Activated B cell treated with CpG ODN at 0.5 μM for 24 hours (primary cell): ENCODE measurements at regions not wholly inside any gene's neighbourhood (a gene's known extent, or its start where the extent isn't known, plus 50 kb on each side); places are given as distances from the start of the nearest gene placed in this dataset.
"Not testable (repeated sequence)": the region's sequence is repeated elsewhere in the genome, so short reads cannot be mapped to it uniquely, and the experiment has no call there.

Experiments used
- ATAC-seq: fragments of 200-7000 bp; cut with Tn5 transposase; one replicate; pipeline ENCODE4 v1.10.0; 2021; ENCODE audit warnings: low read depth, mild to moderate bottlenecking, moderate library complexity
- CTCF ChIA-PET: fragments of 350-600 bp; sonication (Branson Sonifier 250); formaldehyde crosslinking; loops from one replicate; lab custom pipeline; 2021; ENCODE audit warnings: antibody characterized with exemption; lab: Charles Lee
- POLR2A ChIA-PET: fragments of 350-600 bp; sonication (Branson Sonifier 250); formaldehyde crosslinking; loops from one replicate; lab custom pipeline; 2021; ENCODE audit warnings: antibody characterized with exemption; lab: Charles Lee
- DNase-seq: peaks from one replicate; pipeline ENCODE4 v3.0.0; 2022
- H3K27ac Mint-ChIP-seq: one replicate; pipeline ENCODE4 v1.8.0; 2020; ENCODE audit warnings: mixed read lengths
- H3K27me3 Mint-ChIP-seq: one replicate; pipeline ENCODE4 v1.8.0; 2021; ENCODE audit warnings: mixed read lengths
- H3K36me3 Mint-ChIP-seq: one replicate; pipeline ENCODE4 v1.8.0; 2021; ENCODE audit warnings: low read depth, mixed read lengths
- H3K4me1 Mint-ChIP-seq: one replicate; pipeline ENCODE4 v1.8.0; 2021; ENCODE audit warnings: mixed read lengths
- H3K4me3 Mint-ChIP-seq: one replicate; pipeline ENCODE4 v1.8.0; 2020; ENCODE audit warnings: mild to moderate bottlenecking, mixed read lengths
- H3K9me3 Mint-ChIP-seq: one replicate; pipeline ENCODE4 v1.8.0; 2020; ENCODE audit warnings: mixed read lengths
- intact Hi-C: fragments of 100-400 bp; cut with micrococcal nuclease; formaldehyde crosslinking; loops from one replicate; pipeline ENCODE4 v1.15.1; 2024
- TF ChIP-seq, protein P1 (sequence below): fragments of 200-600 bp; IDR thresholded peaks from one replicate; pipeline ENCODE4 v1.8.0; 2022; ENCODE audit warnings: antibody characterized with exemption, mild to moderate bottlenecking

DNA sequence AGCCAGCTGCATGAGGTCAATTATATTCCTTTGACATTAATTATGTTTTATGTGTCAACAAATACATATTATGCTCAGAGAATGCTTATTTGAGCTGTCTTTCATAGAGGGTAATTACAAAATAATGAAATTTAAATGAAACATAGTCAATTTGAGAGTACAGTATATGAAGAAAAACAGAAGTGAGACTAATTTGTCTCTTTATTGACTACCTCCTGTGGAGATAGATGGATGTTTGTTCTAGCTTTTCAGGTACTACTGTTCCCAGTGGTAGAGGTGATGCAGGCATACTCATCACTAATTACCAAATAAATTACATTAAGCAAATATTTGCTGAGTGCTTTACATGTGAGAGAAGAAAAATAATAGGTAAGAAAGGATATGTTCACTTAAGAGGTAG lies 1129.6 kb downstream of the OTOL1 start:
- ATAC-seq (no peak), DNase-seq (no peak)
- TF ChIP-seq, protein P1, sequence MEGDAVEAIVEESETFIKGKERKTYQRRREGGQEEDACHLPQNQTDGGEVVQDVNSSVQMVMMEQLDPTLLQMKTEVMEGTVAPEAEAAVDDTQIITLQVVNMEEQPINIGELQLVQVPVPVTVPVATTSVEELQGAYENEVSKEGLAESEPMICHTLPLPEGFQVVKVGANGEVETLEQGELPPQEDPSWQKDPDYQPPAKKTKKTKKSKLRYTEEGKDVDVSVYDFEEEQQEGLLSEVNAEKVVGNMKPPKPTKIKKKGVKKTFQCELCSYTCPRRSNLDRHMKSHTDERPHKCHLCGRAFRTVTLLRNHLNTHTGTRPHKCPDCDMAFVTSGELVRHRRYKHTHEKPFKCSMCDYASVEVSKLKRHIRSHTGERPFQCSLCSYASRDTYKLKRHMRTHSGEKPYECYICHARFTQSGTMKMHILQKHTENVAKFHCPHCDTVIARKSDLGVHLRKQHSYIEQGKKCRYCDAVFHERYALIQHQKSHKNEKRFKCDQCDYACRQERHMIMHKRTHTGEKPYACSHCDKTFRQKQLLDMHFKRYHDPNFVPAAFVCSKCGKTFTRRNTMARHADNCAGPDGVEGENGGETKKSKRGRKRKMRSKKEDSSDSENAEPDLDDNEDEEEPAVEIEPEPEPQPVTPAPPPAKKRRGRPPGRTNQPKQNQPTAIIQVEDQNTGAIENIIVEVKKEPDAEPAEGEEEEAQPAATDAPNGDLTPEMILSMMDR, result no peak
- Mint-ChIP-seq H3K4me1 (no peaks in the 10 kb centered on the region), H3K9me3 (peaks cover 10% of the 10 kb centered on the region), H3K27me3 (no peaks in the 10 kb centered on the region), H3K4me3 (no peak overlapping the region), H3K36me3 (no peaks in the 10 kb centered on the region), H3K27ac (no peak overlapping the region)
- intact Hi-C loops, result no loop called here
- POLR2A ChIA-PET, result no interaction called here
- CTCF ChIA-PET, result no interaction called here

- ChIA-PET CTCF (no interaction called here), POLR2A (no interaction called here)
- ATAC-seq (no peak), DNase-seq (no peak)
- TF ChIP-seq, protein P1, result no peak
- Mint-ChIP-seq H3K27me3 (no peaks in the 10 kb centered on the region), H3K36me3 (no peaks in the 10 kb centered on the region), H3K4me3 (no peak overlapping the region), H3K9me3 (peaks cover 2% of the 10 kb centered on the region), H3K4me1 (no peaks in the 10 kb centered on the region), H3K27ac (no peak overlapping the region)
- intact Hi-C loops, result no loop called here
Measured at GRCh38 chr3:162628531-162628930, 1131.9 kb downstream of the OTOL1 start.

- peaks cover 2% of the 10 kb centered on the region for H3K9me3 Mint-ChIP-seq
- ATAC-seq, result no peak
- no peaks in the 10 kb centered on the region for H3K27me3 Mint-ChIP-seq
- intact Hi-C loops, result no loop called here
- no peak for DNase-seq
- no peaks in the 10 kb centered on the region for H3K36me3 Mint-ChIP-seq
- ChIA-PET POLR2A (no interaction called here), CTCF (no interaction called here)
- TF ChIP-seq, protein P1, result no peak
- H3K4me3 Mint-ChIP-seq, result no peak overlapping the region
- no peaks in the 10 kb centered on the region for H3K4me1 Mint-ChIP-seq
- no peak overlapping the region for H3K27ac Mint-ChIP-seq
Measured at GRCh38 chr3:162629372-162629771, 1132.8 kb downstream of the OTOL1 start.

- Mint-ChIP-seq H3K27ac (no peak overlapping the region), H3K36me3 (no peaks in the 10 kb centered on the region), H3K27me3 (no peaks in the 10 kb centered on the region), H3K4me3 (no peak overlapping the region), H3K9me3 (peaks cover 3% of the 10 kb centered on the region), H3K4me1 (no peaks in the 10 kb centered on the region)
- CTCF ChIA-PET, result no interaction called here
- DNase-seq (no peak), ATAC-seq (no peak)
- TF ChIP-seq, protein P1, result no peak
- intact Hi-C loops, result no loop called here
- POLR2A ChIA-PET, result no interaction called here
Measured at GRCh38 chr3:162632672-162633071, 1136.1 kb downstream of the OTOL1 start.

DNA sequence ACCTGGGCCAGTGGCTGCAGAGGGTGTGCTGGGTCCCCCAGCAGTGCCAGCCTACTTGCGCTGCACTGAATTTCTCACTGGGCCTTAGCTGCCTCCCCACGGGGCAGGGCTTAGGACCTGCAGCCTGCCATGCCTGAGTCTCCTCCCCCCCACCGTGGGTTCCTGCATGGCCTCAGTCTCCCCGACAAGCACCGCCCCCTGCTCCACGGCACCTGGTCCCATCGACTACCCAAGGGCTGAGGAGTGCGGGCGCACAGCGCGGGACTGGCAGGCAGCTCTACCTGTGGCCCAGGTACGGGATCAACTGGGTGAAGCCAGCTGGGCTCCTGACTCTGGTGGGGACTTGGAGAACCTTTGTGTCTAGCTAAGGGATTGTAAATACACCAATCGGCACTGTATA lies 1143.6 kb downstream of the OTOL1 start:
- H3K4me3 Mint-ChIP-seq, intact Hi-C loops, H3K27me3 Mint-ChIP-seq, H3K9me3 Mint-ChIP-seq, H3K4me1 Mint-ChIP-seq, DNase-seq, H3K27ac Mint-ChIP-seq, CTCF ChIA-PET, H3K36me3 Mint-ChIP-seq, ATAC-seq, POLR2A ChIA-PET: not testable (repeated sequence)

DNA sequence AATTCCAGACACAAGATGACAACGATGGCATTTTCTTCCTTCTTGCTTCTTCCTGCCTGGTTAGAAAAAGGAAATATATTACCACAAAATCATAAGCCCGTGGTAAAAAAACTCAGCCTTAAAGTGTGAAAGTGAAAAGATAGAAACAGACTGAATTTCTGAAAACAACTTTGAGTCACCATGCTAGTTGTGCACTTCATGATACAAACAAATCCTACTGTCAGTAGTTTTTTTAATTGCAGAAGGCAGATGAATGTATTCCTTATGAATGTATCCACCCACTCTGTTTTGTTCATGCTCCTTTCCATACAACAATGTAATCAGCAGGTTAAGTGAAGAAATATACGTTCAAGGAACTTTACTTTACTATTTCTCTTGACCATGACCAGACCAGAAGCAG lies 1144.7 kb downstream of the OTOL1 start:
- TF ChIP-seq, protein P1, result no peak
- CTCF ChIA-PET, result no interaction called here
- no peaks in the 10 kb centered on the region for H3K27me3 Mint-ChIP-seq

More for the DNA sequence above, 1144.7 kb downstream of the OTOL1 start:
- intact Hi-C loops, result no loop called here
- Mint-ChIP-seq H3K9me3 (peaks cover 5% of the 10 kb centered on the region), H3K36me3 (no peaks in the 10 kb centered on the region), H3K4me3 (no peak overlapping the region), H3K4me1 (no peaks in the 10 kb centered on the region), H3K27ac (no peak overlapping the region)
- POLR2A ChIA-PET, result no interaction called here
- DNase-seq (no peak), ATAC-seq (no peak)
